ENCODE measurements at regions not wholly inside any gene's neighbourhood (a gene's known extent, or its start where the extent isn't known, plus 50 kb on each side); places are given as distances from the start of the nearest gene placed in this dataset.

GRCh38 chr5:61966296-61966955 lies 339.6 kb upstream of the KIF2A start:
- no peak for DNase-seq (ENCODE audit: extremely low read depth in 1 of 11, low read depth in 9 of 11, low spot score in 4 of 11)

GRCh38 chr5:61966997-61967396 lies 339.0 kb upstream of the KIF2A start:
- no peak for DNase-seq (ENCODE audit: extremely low read depth in 1 of 11, low read depth in 9 of 11, low spot score in 4 of 11)

GRCh38 chr5:61967681-61968080 lies 338.3 kb upstream of the KIF2A start:
- no peak for DNase-seq (ENCODE audit: extremely low read depth in 1 of 11, low read depth in 9 of 11, low spot score in 4 of 11)

- no peak for DNase-seq (ENCODE audit: extremely low read depth in 1 of 11, low read depth in 9 of 11, low spot score in 4 of 11)
These were observed 336.7 kb upstream of the KIF2A start for GRCh38 chr5:61969347-61969746.

- no peak for DNase-seq (ENCODE audit: extremely low read depth in 1 of 11, low read depth in 9 of 11, low spot score in 4 of 11)
These were observed 336.3 kb upstream of the KIF2A start for GRCh38 chr5:61969755-61970154.

- DNase-seq (ENCODE audit: extremely low read depth in 1 of 11, low read depth in 9 of 11, low spot score in 4 of 11): no peak
These were observed 335.8 kb upstream of the KIF2A start for GRCh38 chr5:61970218-61970617.

GRCh38 chr5:61974680-61975079 lies 331.3 kb upstream of the KIF2A start:
- no peak for DNase-seq (ENCODE audit: extremely low read depth in 1 of 11, low read depth in 9 of 11, low spot score in 4 of 11)

- no peak for DNase-seq (ENCODE audit: extremely low read depth in 1 of 11, low read depth in 9 of 11, low spot score in 4 of 11)
These were observed 324.1 kb upstream of the KIF2A start for GRCh38 chr5:61981886-61982285.

- DNase-seq (ENCODE audit: extremely low read depth in 1 of 11, low read depth in 9 of 11, low spot score in 4 of 11): peak in 1 of 11 donors; percentile 3
These were observed 314.6 kb upstream of the KIF2A start for GRCh38 chr5:61991430-61991829.

- DNase-seq (ENCODE audit: extremely low read depth in 1 of 11, low read depth in 9 of 11, low spot score in 4 of 11): no peak
These were observed 314.1 kb upstream of the KIF2A start for GRCh38 chr5:61991866-61992265.

GRCh38 chr5:61993295-61993927 lies 312.6 kb upstream of the KIF2A start:
- DNase-seq (ENCODE audit: extremely low read depth in 1 of 11, low read depth in 9 of 11, low spot score in 4 of 11): no peak

GRCh38 chr5:61994171-61994570 lies 311.8 kb upstream of the KIF2A start:
- DNase-seq (ENCODE audit: extremely low read depth in 1 of 11, low read depth in 9 of 11, low spot score in 4 of 11): no peak

- no peak for DNase-seq (ENCODE audit: extremely low read depth in 1 of 11, low read depth in 9 of 11, low spot score in 4 of 11)
These were observed 310.5 kb upstream of the KIF2A start for GRCh38 chr5:61995486-61995885.

- DNase-seq (ENCODE audit: extremely low read depth in 1 of 11, low read depth in 9 of 11, low spot score in 4 of 11): no peak
These were observed 306.6 kb upstream of the KIF2A start for GRCh38 chr5:61999371-61999770.

- DNase-seq (ENCODE audit: extremely low read depth in 1 of 11, low read depth in 9 of 11, low spot score in 4 of 11): no peak
These were observed 305.4 kb upstream of the KIF2A start for GRCh38 chr5:62000646-62001045.

GRCh38 chr5:62001640-62002039 lies 304.4 kb upstream of the KIF2A start:
- DNase-seq (ENCODE audit: extremely low read depth in 1 of 11, low read depth in 9 of 11, low spot score in 4 of 11): no peak

GRCh38 chr5:62002436-62002835 lies 303.6 kb upstream of the KIF2A start:
- DNase-seq (ENCODE audit: extremely low read depth in 1 of 11, low read depth in 9 of 11, low spot score in 4 of 11): no peak

GRCh38 chr5:62005551-62005950 lies 300.5 kb upstream of the KIF2A start:
- no peak for DNase-seq (ENCODE audit: extremely low read depth in 1 of 11, low read depth in 9 of 11, low spot score in 4 of 11)

GRCh38 chr5:62007457-62007856 lies 298.5 kb upstream of the KIF2A start:
- DNase-seq (ENCODE audit: extremely low read depth in 1 of 11, low read depth in 9 of 11, low spot score in 4 of 11): no peak

- DNase-seq (ENCODE audit: extremely low read depth in 1 of 11, low read depth in 9 of 11, low spot score in 4 of 11): no peak
These were observed 294.8 kb upstream of the KIF2A start for GRCh38 chr5:62011089-62011664.

GRCh38 chr5:62017092-62017491 lies 288.9 kb upstream of the KIF2A start:
- DNase-seq (ENCODE audit: extremely low read depth in 1 of 11, low read depth in 9 of 11, low spot score in 4 of 11): no peak

All from renal cortex interstitium (tissue), 11 donors.